Smooth muscle cell (in vitro differentiated cells): ENCODE measurements at regions not wholly inside any gene's neighbourhood (a gene's known extent, or its start where the extent isn't known, plus 50 kb on each side); places are given as distances from the start of the nearest gene placed in this dataset.

ENCODE experiments used
- DNase-seq: peaks from one replicate; lab custom pipeline; 2025; ENCODE audit not compliant: unreplicated experiment; lab: John Stamatoyannopoulos, UW
- H2AFZ ChIP-seq: fragments of 200-600 bp; sonication (generic); 2 replicates; pipeline ENCODE4 v1.6.0; 2016; ENCODE audit warnings: antibody characterized with exemption, low read depth, mild to moderate bottlenecking
- H3F3A ChIP-seq: fragments of 200-600 bp; sonication (generic); 2 replicates; pipeline ENCODE4 v1.6.0; 2017; ENCODE audit warnings: antibody characterized with exemption, low read depth
- H3K27ac ChIP-seq: fragments of 200-600 bp; sonication (generic); 2 replicates; pipeline ENCODE4 v1.5.1; 2016; ENCODE audit warnings: low read depth, mild to moderate bottlenecking
- H3K27me3 ChIP-seq: fragments of 200-600 bp; sonication (generic); 2 replicates; pipeline ENCODE4 v1.6.1; 2016; ENCODE audit warnings: low read depth, mild to moderate bottlenecking
- H3K36me3 ChIP-seq: fragments of 200-600 bp; sonication (generic); 2 replicates; pipeline ENCODE4 v1.5.1; 2016; ENCODE audit warnings: low read depth
- H3K4me1 ChIP-seq: fragments of 200-600 bp; sonication (generic); 2 replicates; pipeline ENCODE4 v1.5.1; 2016; ENCODE audit warnings: low read depth
- H3K4me2 ChIP-seq: fragments of 200-600 bp; sonication (generic); 2 replicates; pipeline ENCODE4 v1.6.0; 2016; ENCODE audit warnings: mild to moderate bottlenecking
- H3K4me3 ChIP-seq: fragments of 200-600 bp; sonication (generic); 2 replicates; pipeline ENCODE4 v1.5.1; 2016; ENCODE audit warnings: mild to moderate bottlenecking
- H3K79me2 ChIP-seq: fragments of 200-600 bp; sonication (generic); 2 replicates; pipeline ENCODE4 v1.6.0; 2016; ENCODE audit warnings: low read depth, mild to moderate bottlenecking
- H3K9ac ChIP-seq: fragments of 200-600 bp; sonication (generic); 2 replicates; pipeline ENCODE4 v1.6.0; 2016; ENCODE audit warnings: low read depth
- H3K9me3 ChIP-seq: fragments of 200-600 bp; sonication (generic); replicated peaks from 2 replicates; pipeline ENCODE4 v1.5.1; 2016; ENCODE audit warnings: low read depth
- H4K20me1 ChIP-seq: fragments of 200-600 bp; sonication (generic); 2 replicates; pipeline ENCODE4 v1.6.0; 2016; ENCODE audit warnings: low read depth
- WGBS: methylation state at CpG from one replicate; pipeline ENCODE4 v1.1.7; 2016; ENCODE audit warnings: low lambda C conversion rate; 5-methylcytosine and 5-hydroxymethylcytosine counted together
- TF ChIP-seq, protein P1 (sequence below): fragments of 200-600 bp; sonication (generic); IDR thresholded peaks from 2 replicates; pipeline ENCODE4 v1.5.1; 2017; ENCODE audit warnings: borderline replicate concordance, mild to moderate bottlenecking, antibody characterized with exemption; ENCODE audit not compliant: insufficient read depth, poor library complexity, severe bottlenecking

DNA sequence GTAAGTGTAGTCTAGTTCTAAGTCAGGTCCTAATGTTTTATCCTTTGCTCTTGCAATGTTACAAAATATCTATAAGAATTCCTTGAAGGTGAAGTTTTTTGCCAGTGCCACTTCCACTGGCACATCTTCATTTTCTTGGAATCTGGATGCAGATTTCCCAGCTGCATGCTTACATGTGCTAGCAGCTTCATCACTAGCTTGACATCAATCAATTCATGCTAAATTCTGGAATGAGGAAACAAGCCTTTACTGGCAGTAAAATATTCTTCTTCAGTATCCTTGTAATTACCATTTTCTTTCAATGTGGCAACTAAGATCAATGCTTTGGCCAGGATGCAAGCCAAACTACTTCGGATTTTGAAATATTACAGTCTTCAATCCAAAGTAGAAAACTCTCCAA is 200.6 kb upstream of the SIX2 start:
- Histone ChIP-seq H3K27me3 (peaks cover 5% of the 10 kb centered on the region), H3K4me3 (no peak overlapping the region), H3K4me1 (no peaks in the 10 kb centered on the region), H4K20me1 (no peaks in the 10 kb centered on the region), H3K9me3 (no peaks in the 10 kb centered on the region), H3K79me2 (no peaks in the 10 kb centered on the region), H3K27ac (no peak overlapping the region), H3K36me3 (no peaks in the 10 kb centered on the region), H3F3A (no peaks in the 10 kb centered on the region), H3K4me2 (no peak overlapping the region), H3K9ac (no peak overlapping the region), H2AFZ (no peak overlapping the region)
- TF ChIP-seq, protein P1, sequence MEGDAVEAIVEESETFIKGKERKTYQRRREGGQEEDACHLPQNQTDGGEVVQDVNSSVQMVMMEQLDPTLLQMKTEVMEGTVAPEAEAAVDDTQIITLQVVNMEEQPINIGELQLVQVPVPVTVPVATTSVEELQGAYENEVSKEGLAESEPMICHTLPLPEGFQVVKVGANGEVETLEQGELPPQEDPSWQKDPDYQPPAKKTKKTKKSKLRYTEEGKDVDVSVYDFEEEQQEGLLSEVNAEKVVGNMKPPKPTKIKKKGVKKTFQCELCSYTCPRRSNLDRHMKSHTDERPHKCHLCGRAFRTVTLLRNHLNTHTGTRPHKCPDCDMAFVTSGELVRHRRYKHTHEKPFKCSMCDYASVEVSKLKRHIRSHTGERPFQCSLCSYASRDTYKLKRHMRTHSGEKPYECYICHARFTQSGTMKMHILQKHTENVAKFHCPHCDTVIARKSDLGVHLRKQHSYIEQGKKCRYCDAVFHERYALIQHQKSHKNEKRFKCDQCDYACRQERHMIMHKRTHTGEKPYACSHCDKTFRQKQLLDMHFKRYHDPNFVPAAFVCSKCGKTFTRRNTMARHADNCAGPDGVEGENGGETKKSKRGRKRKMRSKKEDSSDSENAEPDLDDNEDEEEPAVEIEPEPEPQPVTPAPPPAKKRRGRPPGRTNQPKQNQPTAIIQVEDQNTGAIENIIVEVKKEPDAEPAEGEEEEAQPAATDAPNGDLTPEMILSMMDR = no peak
- 85% methylated on average over 1 of the region's 1 CpG for WGBS
- no peak for DNase-seq

DNA sequence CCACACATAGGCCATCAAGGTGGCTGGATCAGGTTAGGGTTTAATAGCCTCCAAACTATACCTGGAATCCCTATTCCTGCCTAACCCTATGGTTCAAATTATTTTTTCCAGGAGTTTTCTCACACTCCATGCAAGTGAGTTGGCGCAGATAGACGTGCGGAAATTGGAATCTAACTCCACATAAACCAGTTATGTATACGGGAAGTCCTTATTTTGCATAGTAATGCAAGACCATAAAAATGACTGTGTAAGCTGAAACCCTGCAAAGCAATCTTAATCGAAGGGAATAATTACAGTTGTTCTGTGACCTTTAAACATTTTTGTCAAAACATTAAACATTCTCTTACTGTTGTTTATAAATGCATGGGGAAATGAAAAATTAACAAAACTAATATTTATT is 200.1 kb upstream of the SIX2 start:
- TF ChIP-seq, protein P1 = no peak
- 94% methylated on average over 5 of the region's 5 CpGs for WGBS

DNA sequence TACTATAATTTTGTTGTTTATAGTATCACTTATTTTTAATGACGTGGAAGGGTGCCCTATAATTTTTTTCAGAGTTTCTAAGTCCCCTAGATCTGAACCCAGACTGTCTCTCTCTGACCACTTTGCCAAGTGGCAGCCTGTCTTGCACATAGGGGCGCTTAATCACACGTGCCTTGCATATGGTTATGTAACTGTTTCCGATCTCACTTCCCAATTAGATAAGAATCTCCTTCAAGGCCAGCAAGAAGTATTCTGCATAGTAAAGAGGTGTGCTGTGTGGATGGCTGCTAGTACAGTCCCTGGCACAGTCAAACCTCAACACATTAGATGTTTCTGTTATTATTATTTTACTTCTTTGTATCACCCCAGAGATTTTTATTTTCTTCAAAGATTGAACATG is 197.8 kb upstream of the SIX2 start:
- Histone ChIP-seq H3K27me3 (no peaks in the 10 kb centered on the region), H3K9me3 (no peaks in the 10 kb centered on the region), H3F3A (no peaks in the 10 kb centered on the region), H3K27ac (no peak overlapping the region), H4K20me1 (no peaks in the 10 kb centered on the region), H2AFZ (no peak overlapping the region), H3K36me3 (no peaks in the 10 kb centered on the region), H3K4me1 (no peaks in the 10 kb centered on the region), H3K4me3 (no peak overlapping the region), H3K4me2 (no peak overlapping the region), H3K79me2 (no peaks in the 10 kb centered on the region), H3K9ac (no peak overlapping the region)
- DNase-seq = no peak
- WGBS = 82% methylated on average over 4 of the region's 4 CpGs
- TF ChIP-seq, protein P1 = no peak

More for the DNA sequence above, 200.1 kb upstream of the SIX2 start:
- Histone ChIP-seq H3K9me3 (no peaks in the 10 kb centered on the region), H3K9ac (no peak overlapping the region), H3F3A (no peaks in the 10 kb centered on the region), H3K27me3 (no peaks in the 10 kb centered on the region), H2AFZ (no peak overlapping the region), H3K27ac (no peak overlapping the region), H3K36me3 (no peaks in the 10 kb centered on the region), H4K20me1 (no peaks in the 10 kb centered on the region), H3K79me2 (no peaks in the 10 kb centered on the region), H3K4me1 (no peaks in the 10 kb centered on the region), H3K4me3 (no peak overlapping the region), H3K4me2 (no peak overlapping the region)
- no peak for DNase-seq

DNA sequence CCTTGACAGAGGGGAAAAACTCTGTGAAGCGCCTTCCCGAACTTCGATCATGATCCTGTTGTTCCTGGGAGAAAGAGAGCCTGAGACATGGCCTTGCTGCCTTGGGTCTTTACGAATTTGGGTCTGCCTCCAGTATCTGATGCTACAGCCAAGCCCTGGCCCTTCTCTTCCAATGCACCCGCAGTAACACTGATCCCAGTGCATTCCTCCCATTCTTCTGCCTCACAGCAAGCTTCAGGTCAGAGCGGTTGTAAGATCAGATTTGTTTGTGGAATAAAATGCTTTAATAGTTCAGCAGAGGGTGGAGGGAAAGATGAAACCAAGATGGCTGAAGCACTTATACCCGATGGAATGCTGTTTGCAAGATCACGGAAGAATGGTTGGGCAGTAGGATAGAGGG is 196.7 kb upstream of the SIX2 start:
- Histone ChIP-seq H3K79me2 (no peaks in the 10 kb centered on the region), H3K36me3 (no peaks in the 10 kb centered on the region), H3F3A (no peaks in the 10 kb centered on the region), H3K9ac (no peak overlapping the region), H3K27me3 (no peaks in the 10 kb centered on the region), H4K20me1 (no peaks in the 10 kb centered on the region), H3K4me2 (no peak overlapping the region), H2AFZ (no peak overlapping the region), H3K4me3 (no peak overlapping the region), H3K9me3 (no peaks in the 10 kb centered on the region), H3K27ac (no peak overlapping the region), H3K4me1 (no peaks in the 10 kb centered on the region)
- DNase-seq = no peak
- whole genome bisulfite sequencing = 90% methylated on average over 8 of the region's 8 CpGs
- TF ChIP-seq, protein P1 = no peak
